ENCODE measurements at regions not wholly inside any gene's neighbourhood (a gene's known extent, or its start where the extent isn't known, plus 50 kb on each side); places are given as distances from the start of the nearest gene placed in this dataset.

DNA sequence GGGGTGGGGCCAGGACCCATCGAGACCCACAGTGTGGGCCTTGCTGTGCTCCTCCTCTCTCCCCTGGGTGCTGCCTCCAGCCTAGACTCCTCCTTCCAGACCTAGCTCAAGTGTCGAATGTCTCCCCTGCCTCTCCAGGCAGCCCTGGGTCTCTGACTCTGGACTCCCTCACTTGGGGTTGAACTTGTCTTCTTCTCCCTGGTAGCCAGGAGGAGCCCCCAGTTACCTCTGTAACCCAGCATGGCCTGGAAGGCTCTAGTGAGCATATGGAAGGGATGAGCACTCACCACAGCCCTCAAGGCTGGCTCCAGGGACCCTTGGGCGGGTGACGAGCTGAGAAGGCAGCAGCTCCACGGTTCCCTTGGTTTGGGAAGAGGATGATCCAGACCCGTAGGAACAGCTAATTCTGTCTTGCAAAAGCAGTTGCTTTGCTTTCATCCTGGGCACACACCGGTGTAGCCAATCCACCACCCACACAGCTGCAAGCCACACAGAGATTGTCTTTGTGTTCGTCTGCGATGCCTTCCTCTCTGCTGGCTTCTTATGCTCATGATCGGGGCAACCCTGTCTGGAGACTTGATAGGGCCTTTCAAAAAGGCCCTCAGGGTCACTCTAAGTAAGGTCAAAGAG, 52.3 kb upstream of the ANTXRL start:
- DNase-seq (ENCODE audit: insufficient read length) (no peak), FAIRE-seq (no peak)
- TF ChIP-seq POLR2AphosphoS5 (IDR thresholded peaks at IDR 0.05; ENCODE audit: low read depth, low read length), result no peak
- no peak for TF ChIP-seq TAF1 (IDR thresholded peaks at IDR 0.05; ENCODE audit: borderline replicate concordance, low read depth, low read length)
- TF ChIP-seq POLR2A (IDR thresholded peaks at IDR 0.05; ENCODE audit: low read depth, low read length), result no peak

DNA sequence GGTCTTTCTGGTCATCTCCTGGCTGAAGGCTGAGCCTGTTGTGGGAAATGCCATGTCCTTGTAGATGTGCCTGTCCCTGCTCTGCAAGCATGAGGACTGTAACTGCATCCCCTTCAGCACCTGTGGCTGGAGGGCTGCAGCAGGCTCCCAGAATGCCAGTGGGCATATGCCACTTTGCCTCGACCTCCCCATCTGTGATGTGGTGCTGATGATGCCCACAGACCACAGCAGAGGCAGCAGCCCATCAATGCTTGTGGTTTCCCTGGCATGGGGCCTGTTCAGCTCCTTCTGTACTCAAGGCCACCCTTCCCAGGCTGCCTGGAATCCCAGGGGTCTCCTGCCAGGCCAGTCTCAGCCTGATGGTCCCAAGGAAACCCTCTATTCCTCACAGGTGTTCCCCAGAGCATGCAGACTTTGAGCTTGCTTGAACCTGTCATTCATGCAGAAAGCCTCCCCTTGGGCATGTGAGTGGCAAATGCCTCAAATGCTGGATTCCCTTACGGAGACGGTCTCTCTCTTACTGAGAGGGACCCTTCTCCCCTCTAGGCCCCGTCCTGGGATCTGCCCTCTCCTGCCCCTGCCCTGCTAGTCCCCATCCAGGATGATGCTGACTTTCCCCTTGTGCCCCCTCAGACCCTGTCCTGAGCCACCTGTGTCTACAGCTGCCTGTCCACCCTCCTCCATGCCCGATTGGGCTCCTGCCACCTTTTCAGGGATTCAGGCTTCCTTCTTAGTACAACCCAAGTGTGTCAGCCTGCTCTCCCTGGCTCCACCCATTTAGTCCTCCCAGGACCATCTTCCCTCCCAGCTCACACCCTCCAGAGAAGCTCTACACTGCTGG, 50.9 kb upstream of the ANTXRL start:
- DNase-seq (ENCODE audit: insufficient read length), result no peak
- TF ChIP-seq TAF1 (IDR thresholded peaks at IDR 0.05; ENCODE audit: borderline replicate concordance, low read depth, low read length) (no peak), POLR2AphosphoS5 (IDR thresholded peaks at IDR 0.05; ENCODE audit: low read depth, low read length) (no peak), POLR2A (IDR thresholded peaks at IDR 0.05; ENCODE audit: low read depth, low read length) (no peak)
- no peak for FAIRE-seq

DNA sequence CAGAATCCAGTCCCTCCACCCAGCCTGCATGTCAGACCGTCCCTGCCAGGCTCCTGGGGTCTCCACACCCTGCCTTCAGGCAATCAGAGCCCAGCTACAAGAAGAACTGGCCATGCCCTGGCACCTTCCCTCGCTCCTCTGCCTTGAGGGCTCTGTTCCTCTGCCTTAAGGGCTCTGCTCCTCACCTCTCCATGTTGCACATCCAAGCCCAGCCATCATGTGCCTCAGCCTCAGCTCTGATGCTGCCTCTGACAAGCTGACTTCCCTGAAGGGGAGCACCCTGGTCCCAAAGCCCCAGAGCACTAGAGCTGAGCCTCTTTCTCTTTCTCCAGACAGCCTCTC, 50.3 kb upstream of the ANTXRL start:
- no peak for TF ChIP-seq TAF1 (IDR thresholded peaks at IDR 0.05; ENCODE audit: borderline replicate concordance, low read depth, low read length)
- TF ChIP-seq POLR2AphosphoS5 (IDR thresholded peaks at IDR 0.05; ENCODE audit: low read depth, low read length), result no peak
- no peak for TF ChIP-seq POLR2A (IDR thresholded peaks at IDR 0.05; ENCODE audit: low read depth, low read length)
- DNase-seq (ENCODE audit: insufficient read length) (no peak), FAIRE-seq (no peak)

DNA sequence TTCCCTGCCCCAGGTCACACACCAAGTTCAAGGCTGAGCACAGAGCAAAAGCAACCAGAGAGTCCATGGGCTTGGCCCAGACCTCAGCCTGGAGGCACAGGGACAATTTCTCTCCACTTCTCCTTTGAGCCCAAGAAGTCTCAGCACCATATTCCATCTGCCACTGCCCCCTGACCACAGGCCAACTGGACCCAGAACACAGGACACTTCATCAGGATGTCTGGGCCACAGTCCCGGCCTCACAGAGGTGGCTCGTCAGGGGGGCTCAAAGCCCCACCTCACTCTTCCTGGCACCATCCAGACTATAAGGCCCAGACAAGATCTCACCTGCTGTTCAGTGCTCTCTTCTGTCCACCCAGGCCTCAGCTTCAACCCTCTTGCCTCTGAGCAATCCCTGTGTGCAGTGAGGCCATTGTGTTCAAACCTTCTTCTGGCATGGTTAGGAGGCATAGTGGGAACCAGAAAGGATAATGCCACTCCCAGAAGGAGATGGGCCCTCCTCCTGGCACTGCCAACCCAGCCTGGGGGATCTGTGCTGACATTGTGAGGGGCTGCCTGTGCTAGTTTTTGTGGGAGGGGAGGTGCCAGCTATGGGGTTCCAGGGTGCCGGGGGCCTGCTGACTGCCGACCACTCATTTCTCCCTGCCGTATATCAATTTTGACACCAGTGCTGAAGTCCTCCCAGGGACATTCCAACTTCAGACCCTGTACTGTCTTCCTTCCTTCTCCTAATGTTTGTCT, 49.7 kb upstream of the ANTXRL start:
- no peak for FAIRE-seq
- TF ChIP-seq POLR2A (IDR thresholded peaks at IDR 0.05; ENCODE audit: low read depth, low read length) (no peak), POLR2AphosphoS5 (IDR thresholded peaks at IDR 0.05; ENCODE audit: low read depth, low read length) (no peak), TAF1 (IDR thresholded peaks at IDR 0.05; ENCODE audit: borderline replicate concordance, low read depth, low read length) (no peak)

More for the DNA sequence above, 49.7 kb upstream of the ANTXRL start:
- DNase-seq (ENCODE audit: insufficient read length), result no peak

Data from GM12892 (cell line).